ENCODE measurements at regions not wholly inside any gene's neighbourhood (a gene's known extent, or its start where the extent isn't known, plus 50 kb on each side); places are given as distances from the start of the nearest gene placed in this dataset.

DNA sequence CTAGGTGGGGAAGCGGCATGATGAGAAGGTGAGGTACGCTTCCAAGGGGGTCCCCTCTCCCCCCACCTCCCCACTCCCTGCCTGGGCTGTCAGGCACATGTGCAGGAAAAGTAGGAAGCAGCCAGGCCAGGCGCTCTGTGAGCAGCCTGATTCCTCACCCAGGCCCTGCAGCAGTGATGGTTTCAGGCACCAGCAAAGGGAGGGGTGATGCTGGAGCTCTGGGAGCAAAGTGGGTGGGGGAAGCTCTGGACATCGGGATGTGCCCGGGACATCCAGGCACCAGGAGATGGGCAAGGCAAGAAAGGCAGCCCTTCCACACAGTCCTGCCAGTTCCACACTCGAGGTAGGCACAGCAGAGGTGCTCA is 106.1 kb downstream of the CRYAA start:
- ChIA-PET CTCF (no interaction called here), POLR2A (no interaction called here)
- Histone ChIP-seq H3K4me1 (no peaks in the 10 kb centered on the region), H3K4me2 (no peak overlapping the region), H3K27ac (peak overlapping the region in 1 of 2 experiments; percentile 48; a peak in 2 of 6 replicates), H3K4me3 (no peak overlapping the region), H3K9me3 (no peaks in the 10 kb centered on the region)
- no peak for FAIRE-seq
- 75% methylated on average over 5 of the region's 6 CpGs for WGBS (ENCODE audit: missing lambda C conversion rate)
- ATAC-seq, result peak; percentile 23 to 45; a peak in 3 of 6 replicates
- no peak for DNase-seq (ENCODE audit: low read depth in 1 of 2, low spot score in 1 of 2)
- TF ChIP-seq, protein P1, sequence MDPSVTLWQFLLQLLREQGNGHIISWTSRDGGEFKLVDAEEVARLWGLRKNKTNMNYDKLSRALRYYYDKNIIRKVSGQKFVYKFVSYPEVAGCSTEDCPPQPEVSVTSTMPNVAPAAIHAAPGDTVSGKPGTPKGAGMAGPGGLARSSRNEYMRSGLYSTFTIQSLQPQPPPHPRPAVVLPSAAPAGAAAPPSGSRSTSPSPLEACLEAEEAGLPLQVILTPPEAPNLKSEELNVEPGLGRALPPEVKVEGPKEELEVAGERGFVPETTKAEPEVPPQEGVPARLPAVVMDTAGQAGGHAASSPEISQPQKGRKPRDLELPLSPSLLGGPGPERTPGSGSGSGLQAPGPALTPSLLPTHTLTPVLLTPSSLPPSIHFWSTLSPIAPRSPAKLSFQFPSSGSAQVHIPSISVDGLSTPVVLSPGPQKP (IDR thresholded peaks at IDR 0.05; ENCODE audit: low read depth, low read length), result no peak
- TF ChIP-seq ZC3H11A (IDR thresholded peaks at IDR 0.05) (no peak), TFCP2L1 (CRISPR knock-in tag; IDR thresholded peaks at IDR 0.05) (no peak), HOXA7 (CRISPR knock-in tag; IDR thresholded peaks at IDR 0.05) (no peak), CTCF (IDR thresholded peaks at IDR 0.05) (no peak), SMC3 (IDR thresholded peaks at IDR 0.05) (no peak), RAD21 (conservative IDR thresholded peaks at IDR 0.05 in 1 of 2, IDR thresholded peaks at IDR 0.05 in 1 of 2) (no peak), JUN (IDR thresholded peaks at IDR 0.05) (no peak), ATOH8 (CRISPR knock-in tag; IDR thresholded peaks at IDR 0.05; ENCODE audit: low read depth) (no peak), NR3C1 (IDR thresholded peaks at IDR 0.05) (no peak), HEYL (CRISPR knock-in tag; IDR thresholded peaks at IDR 0.05) (no peak), EP300 (IDR thresholded peaks at IDR 0.05) (no peak), ZNF302 (CRISPR knock-in tag; IDR thresholded peaks at IDR 0.05) (no peak), MAZ (IDR thresholded peaks at IDR 0.05; ENCODE audit: borderline replicate concordance, low read depth, low read length) (no peak), RNF2 (IDR thresholded peaks at IDR 0.05; ENCODE audit: borderline replicate concordance, low read depth) (no peak), FOSL2 (IDR thresholded peaks at IDR 0.05) (no peak), FOSL2 (CRISPR knock-in tag; IDR thresholded peaks at IDR 0.05) (no peak), MAFK (IDR thresholded peaks at IDR 0.05; ENCODE audit: partially characterized antibody) (no peak)
- TF ChIP-seq, protein P2, sequence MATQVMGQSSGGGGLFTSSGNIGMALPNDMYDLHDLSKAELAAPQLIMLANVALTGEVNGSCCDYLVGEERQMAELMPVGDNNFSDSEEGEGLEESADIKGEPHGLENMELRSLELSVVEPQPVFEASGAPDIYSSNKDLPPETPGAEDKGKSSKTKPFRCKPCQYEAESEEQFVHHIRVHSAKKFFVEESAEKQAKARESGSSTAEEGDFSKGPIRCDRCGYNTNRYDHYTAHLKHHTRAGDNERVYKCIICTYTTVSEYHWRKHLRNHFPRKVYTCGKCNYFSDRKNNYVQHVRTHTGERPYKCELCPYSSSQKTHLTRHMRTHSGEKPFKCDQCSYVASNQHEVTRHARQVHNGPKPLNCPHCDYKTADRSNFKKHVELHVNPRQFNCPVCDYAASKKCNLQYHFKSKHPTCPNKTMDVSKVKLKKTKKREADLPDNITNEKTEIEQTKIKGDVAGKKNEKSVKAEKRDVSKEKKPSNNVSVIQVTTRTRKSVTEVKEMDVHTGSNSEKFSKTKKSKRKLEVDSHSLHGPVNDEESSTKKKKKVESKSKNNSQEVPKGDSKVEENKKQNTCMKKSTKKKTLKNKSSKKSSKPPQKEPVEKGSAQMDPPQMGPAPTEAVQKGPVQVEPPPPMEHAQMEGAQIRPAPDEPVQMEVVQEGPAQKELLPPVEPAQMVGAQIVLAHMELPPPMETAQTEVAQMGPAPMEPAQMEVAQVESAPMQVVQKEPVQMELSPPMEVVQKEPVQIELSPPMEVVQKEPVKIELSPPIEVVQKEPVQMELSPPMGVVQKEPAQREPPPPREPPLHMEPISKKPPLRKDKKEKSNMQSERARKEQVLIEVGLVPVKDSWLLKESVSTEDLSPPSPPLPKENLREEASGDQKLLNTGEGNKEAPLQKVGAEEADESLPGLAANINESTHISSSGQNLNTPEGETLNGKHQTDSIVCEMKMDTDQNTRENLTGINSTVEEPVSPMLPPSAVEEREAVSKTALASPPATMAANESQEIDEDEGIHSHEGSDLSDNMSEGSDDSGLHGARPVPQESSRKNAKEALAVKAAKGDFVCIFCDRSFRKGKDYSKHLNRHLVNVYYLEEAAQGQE (IDR thresholded peaks at IDR 0.05), result no peak
- TF ChIP-seq, protein P3, sequence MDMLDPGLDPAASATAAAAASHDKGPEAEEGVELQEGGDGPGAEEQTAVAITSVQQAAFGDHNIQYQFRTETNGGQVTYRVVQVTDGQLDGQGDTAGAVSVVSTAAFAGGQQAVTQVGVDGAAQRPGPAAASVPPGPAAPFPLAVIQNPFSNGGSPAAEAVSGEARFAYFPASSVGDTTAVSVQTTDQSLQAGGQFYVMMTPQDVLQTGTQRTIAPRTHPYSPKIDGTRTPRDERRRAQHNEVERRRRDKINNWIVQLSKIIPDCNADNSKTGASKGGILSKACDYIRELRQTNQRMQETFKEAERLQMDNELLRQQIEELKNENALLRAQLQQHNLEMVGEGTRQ (IDR thresholded peaks at IDR 0.05), result no peak
- TF ChIP-seq, protein P4, sequence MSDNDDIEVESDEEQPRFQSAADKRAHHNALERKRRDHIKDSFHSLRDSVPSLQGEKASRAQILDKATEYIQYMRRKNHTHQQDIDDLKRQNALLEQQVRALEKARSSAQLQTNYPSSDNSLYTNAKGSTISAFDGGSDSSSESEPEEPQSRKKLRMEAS (IDR thresholded peaks at IDR 0.05), result no peak
